Peyer's patch (tissue), 4 donors: ENCODE measurements at regions not wholly inside any gene's neighbourhood (a gene's known extent, or its start where the extent isn't known, plus 50 kb on each side); places are given as distances from the start of the nearest gene placed in this dataset.
A peak's percentile ranks its signal among the peaks of the same experiment; 100 is the strongest.

Experiments used
- DNase-seq, 3 donors: peaks; one replicate each; pipeline ENCODE4 v3.0.0-alpha.2; 2017 to 2019
- H3K27ac ChIP-seq, 4 donors: fragments of 200-600 bp; sonication (generic); one replicate each; pipeline ENCODE4 v1.5.1; 2016 to 2019
- H3K27me3 ChIP-seq, 2 donors: fragments of 200-600 bp; sonication (generic); one replicate each; pipeline ENCODE4 v1.5.1; 2019
- H3K36me3 ChIP-seq, 3 donors: fragments of 200-600 bp; sonication (generic); one replicate each; pipeline ENCODE4 v1.5.1; 2016 to 2019
- H3K4me1 ChIP-seq, 4 donors: fragments of 200-600 bp; sonication (generic); one replicate each; pipeline ENCODE4 v1.5.1; 2016 to 2019
- H3K4me3 ChIP-seq, 4 donors: fragments of 200-600 bp; sonication (generic); 1 replicate in 3 of 4; 2 replicates in 1 of 4; pipeline ENCODE4 v1.5.1; 2016 to 2019; ENCODE audit warnings: mild to moderate bottlenecking in 1 of 4
- H3K9me3 ChIP-seq, 4 donors: fragments of 200-600 bp; sonication (generic); one replicate each; pipeline ENCODE4 v1.5.1; 2016 to 2019; ENCODE audit warnings: mild to moderate bottlenecking in 1 of 4
- CTCF ChIP-seq, 6 experiments: fragments of 450-650 bp in 4 of 6; fragments of 200-600 bp in 2 of 6; sonication (generic) in 1 of 6; IDR thresholded peaks; one replicate each; pipeline ENCODE4 v1.5.1; 2017 to 2019; ENCODE audit warnings: antibody characterized with exemption in 6 of 6, mild to moderate bottlenecking in 3 of 6, moderate library complexity in 1 of 6
- POLR2A ChIP-seq, 2 donors: fragments of 450-650 bp; IDR thresholded peaks; one replicate each; pipeline ENCODE4 v1.5.1; 2017; ENCODE audit warnings: antibody characterized with exemption in 2 of 2, mild to moderate bottlenecking in 2 of 2, moderate library complexity in 2 of 2

- Histone ChIP-seq H3K4me1 (no peaks in the 10 kb centered on the region), H3K36me3 (no peaks in the 10 kb centered on the region), H3K27me3 (no peaks in the 10 kb centered on the region), H3K4me3 (no peak overlapping the region), H3K9me3 (no peaks in the 10 kb centered on the region), H3K27ac (no peak overlapping the region)
- DNase-seq, result no peak
- TF ChIP-seq POLR2A (IDR thresholded peaks at IDR 0.05) (no peak), CTCF (IDR thresholded peaks at IDR 0.05) (no peak)
These were observed 462.9 kb downstream of the COL12A1 start for GRCh38 chr6:74742793-74743508.

- H3K27ac ChIP-seq, result no peak overlapping the region
These were observed 464.2 kb downstream of the COL12A1 start for GRCh38 chr6:74741646-74742045.

GRCh38 chr6:74735304-74735703, 470.5 kb downstream of the COL12A1 start:
- Histone ChIP-seq H3K4me3 (no peak overlapping the region), H3K36me3 (no peaks in the 10 kb centered on the region), H3K4me1 (no peaks in the 10 kb centered on the region), H3K27me3 (no peaks in the 10 kb centered on the region), H3K9me3 (no peaks in the 10 kb centered on the region), H3K27ac (peak overlapping the region in 1 of 4 donors; percentile 54)
- DNase-seq, result no peak
- TF ChIP-seq CTCF (IDR thresholded peaks at IDR 0.05) (no peak), POLR2A (IDR thresholded peaks at IDR 0.05) (no peak)

More at GRCh38 chr6:74741646-74742045, 464.2 kb downstream of the COL12A1 start:
- no peak for DNase-seq
- H3K4me3 ChIP-seq, result no peak overlapping the region
- H3K27me3 ChIP-seq, result no peaks in the 10 kb centered on the region
- no peaks in the 10 kb centered on the region for H3K9me3 ChIP-seq
- no peak for TF ChIP-seq POLR2A (IDR thresholded peaks at IDR 0.05)
- TF ChIP-seq CTCF (IDR thresholded peaks at IDR 0.05), result no peak
- H3K4me1 ChIP-seq, result no peaks in the 10 kb centered on the region
- H3K36me3 ChIP-seq, result no peaks in the 10 kb centered on the region

- H3K27ac ChIP-seq, result peak overlapping the region in 1 of 4 donors; percentile 54
- no peak for DNase-seq
- no peak for TF ChIP-seq CTCF (IDR thresholded peaks at IDR 0.05)
- TF ChIP-seq POLR2A (IDR thresholded peaks at IDR 0.05), result no peak
These were observed 471.0 kb downstream of the COL12A1 start for GRCh38 chr6:74734901-74735300.

GRCh38 chr6:74733830-74734620, 471.8 kb downstream of the COL12A1 start:
- DNase-seq, result no peak
- Histone ChIP-seq H3K27ac (peak overlapping the region in 1 of 4 donors; percentile 54), H3K27me3 (no peaks in the 10 kb centered on the region), H3K4me1 (no peaks in the 10 kb centered on the region), H3K36me3 (no peaks in the 10 kb centered on the region), H3K9me3 (no peaks in the 10 kb centered on the region), H3K4me3 (no peak overlapping the region)
- no peak for TF ChIP-seq CTCF (IDR thresholded peaks at IDR 0.05)

More at GRCh38 chr6:74734901-74735300, 471.0 kb downstream of the COL12A1 start:
- no peaks in the 10 kb centered on the region for H3K27me3 ChIP-seq
- no peaks in the 10 kb centered on the region for H3K9me3 ChIP-seq
- H3K36me3 ChIP-seq, result no peaks in the 10 kb centered on the region
- no peaks in the 10 kb centered on the region for H3K4me1 ChIP-seq
- H3K4me3 ChIP-seq, result no peak overlapping the region
